ENCODE measurements at regions not wholly inside any gene's neighbourhood (a gene's known extent, or its start where the extent isn't known, plus 50 kb on each side); places are given as distances from the start of the nearest gene placed in this dataset.
A peak's percentile ranks its signal among the peaks of the same experiment; 100 is the strongest.
"Not testable (repeated sequence)": the region's sequence is repeated elsewhere in the genome, so short reads cannot be mapped to it uniquely, and the experiment has no call there.

- H3K4me1 ChIP-seq = no peaks in the 10 kb centered on the region
- TF ChIP-seq Cebpa-rat (IDR thresholded peaks at IDR 0.05) = no peak
- no peak overlapping the region for H3K27ac ChIP-seq
- no peak overlapping the region for H3K4me3 ChIP-seq
- peaks cover 0 to 9% (median 7%) of the 10 kb centered on the region in 11 experiments; a peak in 9 of 22 replicates for H3K9me3 ChIP-seq (replicated peaks in 1 of 11)
- H3K9ac ChIP-seq = no peak overlapping the region
- H4K20me1 ChIP-seq = no peaks in the 10 kb centered on the region
- H3K4me2 ChIP-seq = no peak overlapping the region
- H3K27me3 ChIP-seq = no peaks in the 10 kb centered on the region
- no peaks in the 10 kb centered on the region for H3K36me3 ChIP-seq
Measured at GRCh38 chr3:22819209-22819608, 383.9 kb upstream of the UBE2E2 start.

GRCh38 chr3:22835041-22835440 lies 368.1 kb upstream of the UBE2E2 start:
- H3K36me3 ChIP-seq = no peaks in the 10 kb centered on the region
- peak overlapping the region in 3 of 11 experiments; percentile 7 to 45 (median 18); a peak in 2 of 22 replicates for H3K9ac ChIP-seq
- peak overlapping the region in 4 of 11 experiments; percentile 15 to 81 (median 70); a peak in 7 of 22 replicates for H3K4me2 ChIP-seq
- H3K27me3 ChIP-seq = no peaks in the 10 kb centered on the region
- no peak overlapping the region for H3K4me3 ChIP-seq
- H3K9me3 ChIP-seq (replicated peaks in 1 of 11) = no peaks in the 10 kb centered on the region; a peak in 1 of 22 replicates
- no peaks in the 10 kb centered on the region for H4K20me1 ChIP-seq
- peak overlapping the region in 4 of 11 experiments; percentile 54 to 70 (median 61); a peak in 7 of 22 replicates for H3K27ac ChIP-seq
- TF ChIP-seq Cebpa-rat (IDR thresholded peaks at IDR 0.05) = no peak
- peaks cover 0 to 56% (median 0%) of the 10 kb centered on the region in 10 experiments; a peak in 7 of 20 replicates for H3K4me1 ChIP-seq

DNA sequence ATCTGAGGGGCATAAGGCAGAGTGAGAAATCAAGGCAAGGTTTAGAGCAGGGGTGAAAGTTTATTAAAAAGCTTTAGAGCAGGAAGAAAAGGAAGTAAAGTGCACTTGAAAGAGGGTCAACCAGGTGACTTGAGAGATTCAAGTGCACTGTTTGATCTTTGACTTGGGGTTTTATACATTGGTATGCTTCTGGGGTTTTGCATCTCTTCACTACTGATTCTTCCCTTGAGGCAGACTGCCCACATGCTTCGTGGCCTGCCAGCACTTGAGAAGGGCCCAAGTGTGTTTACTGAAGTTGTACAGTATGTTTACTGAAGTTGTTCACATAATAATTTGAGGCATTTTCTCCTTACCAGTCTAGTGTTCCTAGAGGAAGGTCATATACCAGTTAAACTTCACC lies 367.0 kb upstream of the UBE2E2 start:
- peaks cover 0 to 1% (median 0%) of the 10 kb centered on the region in 11 experiments; a peak in 3 of 22 replicates for H3K9me3 ChIP-seq (replicated peaks in 1 of 11)
- H3K36me3 ChIP-seq = no peaks in the 10 kb centered on the region
- peak overlapping the region in 1 of 11 experiments; percentile 11; a peak in 1 of 22 replicates for H3K9ac ChIP-seq
- peak overlapping the region in 4 of 11 experiments; percentile 54 to 70 (median 61); a peak in 6 of 22 replicates for H3K27ac ChIP-seq
- no peaks in the 10 kb centered on the region for H4K20me1 ChIP-seq
- no peak for TF ChIP-seq Cebpa-rat (IDR thresholded peaks at IDR 0.05)
- peaks cover 0 to 56% (median 0%) of the 10 kb centered on the region in 10 experiments; a peak in 7 of 20 replicates for H3K4me1 ChIP-seq
- H3K27me3 ChIP-seq = no peaks in the 10 kb centered on the region
- H3K4me2 ChIP-seq = peak overlapping the region in 3 of 11 experiments; percentile 67 to 81 (median 74); a peak in 6 of 22 replicates
- no peak overlapping the region for H3K4me3 ChIP-seq

- Histone ChIP-seq H3K27ac (no peak overlapping the region), H3K4me3 (no peak overlapping the region), H3K4me2 (no peak overlapping the region), H3K9me3 (replicated peaks in 1 of 11) (peaks cover 0 to 12% (median 5%) of the 10 kb centered on the region in 11 experiments; a peak in 8 of 22 replicates), H3K27me3 (no peaks in the 10 kb centered on the region), H3K9ac (no peak overlapping the region), H4K20me1 (no peaks in the 10 kb centered on the region), H3K4me1 (no peaks in the 10 kb centered on the region), H3K36me3 (no peaks in the 10 kb centered on the region)
- no peak for TF ChIP-seq Cebpa-rat (IDR thresholded peaks at IDR 0.05)
Measured at GRCh38 chr3:22843854-22844253, 359.3 kb upstream of the UBE2E2 start.

GRCh38 chr3:22846566-22846965 lies 356.6 kb upstream of the UBE2E2 start:
- no peaks in the 10 kb centered on the region for H4K20me1 ChIP-seq
- no peaks in the 10 kb centered on the region for H3K27me3 ChIP-seq
- no peaks in the 10 kb centered on the region for H3K36me3 ChIP-seq
- H3K9me3 ChIP-seq (replicated peaks in 1 of 11) = peaks cover 0 to 6% (median 4%) of the 10 kb centered on the region in 11 experiments; a peak in 8 of 22 replicates
- TF ChIP-seq Cebpa-rat (IDR thresholded peaks at IDR 0.05) = no peak
- no peak overlapping the region for H3K27ac ChIP-seq
- H3K4me1 ChIP-seq = no peaks in the 10 kb centered on the region
- no peak overlapping the region for H3K4me3 ChIP-seq
- no peak overlapping the region for H3K4me2 ChIP-seq
- no peak overlapping the region for H3K9ac ChIP-seq

- H3K27ac ChIP-seq; H3K36me3 ChIP-seq; H3K9ac ChIP-seq; H3K4me2 ChIP-seq; H3K9me3 ChIP-seq (replicated peaks in 1 of 11); H3K4me3 ChIP-seq; H4K20me1 ChIP-seq; H3K27me3 ChIP-seq; H3K4me1 ChIP-seq: not testable (repeated sequence)
Measured at GRCh38 chr3:22849583-22849982, 353.5 kb upstream of the UBE2E2 start.

DNA sequence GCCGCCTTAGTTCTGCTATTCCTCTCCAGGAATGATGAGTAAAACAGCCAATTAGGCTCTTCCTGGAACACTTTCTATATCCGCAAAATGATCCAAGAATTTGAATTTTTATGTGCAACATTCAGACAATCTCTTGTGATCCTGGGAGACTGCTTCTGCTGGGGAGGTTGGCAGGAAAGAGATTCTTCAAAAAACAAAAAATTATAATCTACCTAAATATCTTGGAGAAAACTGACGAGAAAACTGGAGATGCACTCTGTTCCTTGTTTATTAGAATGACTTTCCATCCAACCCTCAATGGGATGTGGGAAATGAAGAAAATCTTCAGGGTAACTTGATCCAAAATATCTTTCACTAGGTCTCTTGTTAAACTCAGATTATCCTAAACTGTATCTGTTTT lies 346.3 kb upstream of the UBE2E2 start:
- Histone ChIP-seq H3K4me3 (no peak overlapping the region), H3K9me3 (replicated peaks in 1 of 11) (0 out of 22 replicates have a peak, but pooled peaks cover 0 to 5% (median 0%) of the 10 kb centered on the region in 11 experiments)
- TF ChIP-seq Cebpa-rat (IDR thresholded peaks at IDR 0.05) = no peak

GRCh38 chr3:22858486-22858885 lies 344.6 kb upstream of the UBE2E2 start:
- no peak overlapping the region for H3K4me3 ChIP-seq
- no peaks in the 10 kb centered on the region for H3K27me3 ChIP-seq
- no peak overlapping the region for H3K9ac ChIP-seq
- 0 out of 22 replicates have a peak, but pooled peaks cover 0 to 5% (median 0%) of the 10 kb centered on the region in 11 experiments for H3K9me3 ChIP-seq (replicated peaks in 1 of 11)
- no peaks in the 10 kb centered on the region for H3K4me1 ChIP-seq
- no peak for TF ChIP-seq Cebpa-rat (IDR thresholded peaks at IDR 0.05)
- H3K36me3 ChIP-seq = no peaks in the 10 kb centered on the region
- H3K4me2 ChIP-seq = no peak overlapping the region
- H3K27ac ChIP-seq = no peak overlapping the region
- H4K20me1 ChIP-seq = no peaks in the 10 kb centered on the region

More for the DNA sequence above, 346.3 kb upstream of the UBE2E2 start:
- no peak overlapping the region for H3K4me2 ChIP-seq
- no peaks in the 10 kb centered on the region for H3K36me3 ChIP-seq
- no peaks in the 10 kb centered on the region for H3K4me1 ChIP-seq
- H3K27ac ChIP-seq = no peak overlapping the region
- no peaks in the 10 kb centered on the region for H4K20me1 ChIP-seq
- H3K9ac ChIP-seq = no peak overlapping the region
- no peaks in the 10 kb centered on the region for H3K27me3 ChIP-seq

DNA sequence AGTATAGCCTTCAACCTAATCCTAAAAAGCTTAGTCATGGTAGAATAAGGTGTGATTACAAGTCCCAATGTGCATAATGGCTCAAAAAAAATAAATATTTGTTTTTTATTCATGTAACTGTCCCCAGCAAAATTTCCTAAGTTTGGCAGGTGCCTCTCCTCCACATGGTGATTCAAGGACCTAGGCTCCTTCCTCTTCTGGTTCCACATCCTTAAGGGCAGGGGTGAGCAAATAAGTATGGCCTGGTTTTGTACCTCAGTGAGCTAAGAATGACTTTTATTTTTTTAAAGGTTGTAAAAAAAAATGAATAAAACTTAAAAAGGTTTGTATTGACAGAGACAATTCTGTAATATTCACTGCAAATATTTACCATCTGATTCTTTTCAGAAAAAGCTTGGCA lies 343.5 kb upstream of the UBE2E2 start:
- no peak overlapping the region for H3K27ac ChIP-seq
- H3K9ac ChIP-seq = no peak overlapping the region
- H3K4me1 ChIP-seq = no peaks in the 10 kb centered on the region
- H3K27me3 ChIP-seq = no peaks in the 10 kb centered on the region
- TF ChIP-seq Cebpa-rat (IDR thresholded peaks at IDR 0.05) = no peak
- no peaks in the 10 kb centered on the region for H4K20me1 ChIP-seq
- no peak overlapping the region for H3K4me3 ChIP-seq
- H3K9me3 ChIP-seq (replicated peaks in 1 of 11) = 0 out of 22 replicates have a peak, but pooled peaks cover 0 to 5% (median 0%) of the 10 kb centered on the region in 11 experiments
- H3K36me3 ChIP-seq = no peaks in the 10 kb centered on the region
- H3K4me2 ChIP-seq = no peak overlapping the region

DNA sequence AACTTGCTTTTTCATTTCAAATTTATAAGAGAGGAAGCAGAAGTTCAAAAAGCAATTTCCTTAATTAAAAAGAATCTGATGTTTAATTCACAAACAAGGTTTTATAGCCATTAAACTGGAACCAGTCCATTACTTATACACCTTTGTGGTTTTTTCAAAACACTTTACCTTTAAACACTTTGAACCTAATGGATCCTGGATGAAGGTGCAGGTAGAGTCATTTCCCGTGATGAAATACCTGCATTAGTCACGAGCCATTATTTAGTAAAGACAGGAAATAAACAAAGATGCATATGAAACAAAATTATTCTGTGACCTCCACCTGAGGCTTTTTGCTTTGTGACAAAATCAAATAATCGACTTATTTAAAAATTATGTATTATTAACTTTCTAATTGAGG lies 341.7 kb upstream of the UBE2E2 start:
- Histone ChIP-seq H3K9ac (no peak overlapping the region), H3K27ac (no peak overlapping the region), H3K36me3 (no peaks in the 10 kb centered on the region), H3K4me3 (no peak overlapping the region), H3K4me2 (no peak overlapping the region), H3K9me3 (replicated peaks in 1 of 11) (0 out of 22 replicates have a peak, but pooled peaks cover 0 to 5% (median 0%) of the 10 kb centered on the region in 11 experiments), H3K4me1 (no peaks in the 10 kb centered on the region), H4K20me1 (no peaks in the 10 kb centered on the region), H3K27me3 (no peaks in the 10 kb centered on the region)
- no peak for TF ChIP-seq Cebpa-rat (IDR thresholded peaks at IDR 0.05)
